NCI-H1694 (cell line): ENCODE measurements at regions not wholly inside any gene's neighbourhood (a gene's known extent, or its start where the extent isn't known, plus 50 kb on each side); places are given as distances from the start of the nearest gene placed in this dataset.

Source experiments
- DNase-seq: peaks from one replicate; lab custom pipeline; 2025; lab: John Stamatoyannopoulos, UW

- no peak for DNase-seq
Measured at GRCh38 chr5:116389601-116390000, 185.0 kb downstream of the SEMA6A start.

- DNase-seq: no peak
Measured at GRCh38 chr5:116388564-116389258, 185.9 kb downstream of the SEMA6A start.

GRCh38 chr5:116387738-116388137, 186.9 kb downstream of the SEMA6A start:
- no peak for DNase-seq

GRCh38 chr5:116386633-116387032, 188.0 kb downstream of the SEMA6A start:
- DNase-seq: no peak

GRCh38 chr5:116382874-116383266, 191.8 kb downstream of the SEMA6A start:
- DNase-seq: no peak

GRCh38 chr5:116382032-116382873, 192.4 kb downstream of the SEMA6A start:
- no peak for DNase-seq

- DNase-seq: no peak
Measured at GRCh38 chr5:116381201-116381600, 193.4 kb downstream of the SEMA6A start.

GRCh38 chr5:116380621-116381020, 194.0 kb downstream of the SEMA6A start:
- DNase-seq: no peak

- DNase-seq: no peak
Measured at GRCh38 chr5:116379306-116379705, 195.3 kb downstream of the SEMA6A start.

GRCh38 chr5:116378777-116379121, 195.9 kb downstream of the SEMA6A start:
- no peak for DNase-seq

GRCh38 chr5:116378007-116378776, 196.4 kb downstream of the SEMA6A start:
- DNase-seq: peak; percentile 97

GRCh38 chr5:116377276-116378006, 197.2 kb downstream of the SEMA6A start:
- DNase-seq: no peak

- DNase-seq: no peak
Measured at GRCh38 chr5:116375926-116376325, 198.7 kb downstream of the SEMA6A start.

- DNase-seq: no peak
Measured at GRCh38 chr5:116374434-116374852, 200.2 kb downstream of the SEMA6A start.

- DNase-seq: no peak
Measured at GRCh38 chr5:116372931-116373597, 201.6 kb downstream of the SEMA6A start.

- DNase-seq: no peak
Measured at GRCh38 chr5:116371935-116372334, 202.7 kb downstream of the SEMA6A start.

GRCh38 chr5:116371431-116371830, 203.2 kb downstream of the SEMA6A start:
- DNase-seq: no peak

GRCh38 chr5:116370886-116371285, 203.7 kb downstream of the SEMA6A start:
- DNase-seq: no peak

- DNase-seq: no peak
Measured at GRCh38 chr5:116370149-116370548, 204.5 kb downstream of the SEMA6A start.

GRCh38 chr5:116365006-116365496, 209.6 kb downstream of the SEMA6A start:
- no peak for DNase-seq

- DNase-seq: no peak
Measured at GRCh38 chr5:116363780-116364179, 210.8 kb downstream of the SEMA6A start.
